GM12891 (cell line): ENCODE measurements at regions not wholly inside any gene's neighbourhood (a gene's known extent, or its start where the extent isn't known, plus 50 kb on each side); places are given as distances from the start of the nearest gene placed in this dataset.

Experiments
- POLR2AphosphoS5 ChIP-seq: IDR thresholded peaks from 2 replicates; pipeline ENCODE4 v1.6.1; 2011; ENCODE audit warnings: low read depth, low read length, control low read depth
- TAF1 ChIP-seq: IDR thresholded peaks from 2 replicates; pipeline ENCODE4 v1.6.1; 2011; ENCODE audit warnings: low read depth, low read length, control low read depth

DNA sequence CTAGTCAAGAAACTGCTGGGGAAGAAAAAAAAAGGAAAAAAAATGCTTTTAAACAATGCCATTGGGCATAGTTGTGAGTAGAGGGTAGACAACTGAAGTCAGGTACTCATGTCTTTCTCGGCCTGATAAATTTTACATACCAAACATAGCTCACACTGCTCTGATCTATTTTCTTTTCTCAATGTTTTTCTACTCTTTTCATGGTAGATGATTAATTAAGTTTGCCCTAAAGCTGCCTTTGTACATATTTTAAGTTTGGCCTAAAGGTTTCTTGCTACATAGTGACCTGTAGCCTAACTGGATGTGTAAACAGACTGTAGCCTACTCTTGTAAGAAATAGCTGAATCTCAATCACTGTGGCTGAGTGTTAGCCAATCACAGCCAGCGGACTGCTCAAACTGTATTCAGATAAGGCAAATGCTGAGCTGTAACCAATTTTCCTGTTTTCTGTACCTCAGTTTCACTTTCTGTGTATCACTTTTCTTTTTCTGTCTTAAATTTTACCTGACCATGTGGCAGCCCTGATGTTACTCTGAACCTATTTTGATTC is 121.0 kb downstream of the PCDH10 start:
- no peak for TF ChIP-seq TAF1
- TF ChIP-seq POLR2AphosphoS5, result no peak
